Neural cell (in vitro differentiated cells): ENCODE measurements at regions not wholly inside any gene's neighbourhood (a gene's known extent, or its start where the extent isn't known, plus 50 kb on each side); places are given as distances from the start of the nearest gene placed in this dataset.

Experiments
- H2AFZ ChIP-seq: fragments of 200-600, 300-800 bp; sonication (generic), shearing (Covaris generic); 2 replicates; pipeline ENCODE4 v1.6.0; 2014; ENCODE audit warnings: low read depth, mild to moderate bottlenecking, antibody characterized with exemption, low read length, moderate library complexity
- H3F3A ChIP-seq: fragments of 200-600 bp; shearing (Covaris generic); 2 replicates; pipeline ENCODE4 v1.6.1; 2016; ENCODE audit warnings: mild to moderate bottlenecking, moderate library complexity, mixed read lengths, antibody characterized with exemption, low read length; ENCODE audit not compliant: insufficient read depth, poor library complexity, severe bottlenecking
- H3K27ac ChIP-seq: fragments of 200-600, 300-800 bp; sonication (generic), shearing (Covaris generic); 2 replicates; pipeline ENCODE4 v1.5.1; 2014; ENCODE audit warnings: mild to moderate bottlenecking, low read length, moderate library complexity
- H3K27me3 ChIP-seq: fragments of 300-800, 200-600 bp; sonication (generic), shearing (Covaris generic); 2 replicates; pipeline ENCODE4 v1.6.0; 2014; ENCODE audit warnings: mild to moderate bottlenecking, low read depth, low read length, moderate library complexity; ENCODE audit not compliant: insufficient read depth
- H3K36me3 ChIP-seq: fragments of 300-800, 200-600 bp; sonication (generic), shearing (Covaris generic); 2 replicates; pipeline ENCODE4 v1.5.1; 2014; ENCODE audit warnings: mild to moderate bottlenecking, antibody characterized with exemption, low read length, moderate library complexity; ENCODE audit not compliant: insufficient read depth
- H3K4me2 ChIP-seq: fragments of 300-800, 200-600 bp; sonication (generic), shearing (Covaris generic); 2 replicates; pipeline ENCODE4 v1.6.0; 2014; ENCODE audit warnings: mild to moderate bottlenecking, low read length
- H3K4me3 ChIP-seq: fragments of 300-800, 200-600 bp; sonication (generic), shearing (Covaris generic); 2 replicates; pipeline ENCODE4 v1.5.1; 2014; ENCODE audit warnings: mild to moderate bottlenecking, low read length, moderate library complexity
- H3K79me2 ChIP-seq: fragments of 200-600 bp; shearing (Covaris generic); replicated peaks from 2 replicates; pipeline ENCODE4 v1.6.0; 2014; ENCODE audit warnings: mild to moderate bottlenecking, low read length, moderate library complexity; ENCODE audit not compliant: insufficient read depth
- H3K9ac ChIP-seq: fragments of 300-800, 200-600 bp; sonication (generic), shearing (Covaris generic); 2 replicates; pipeline ENCODE4 v1.6.1; 2016; ENCODE audit warnings: mild to moderate bottlenecking, low read length, mixed read lengths
- H3K9me2 ChIP-seq: fragments of 200-600 bp; shearing (Covaris generic); 2 replicates; pipeline ENCODE4 v1.6.1; 2016; ENCODE audit warnings: mild to moderate bottlenecking, low read length, mixed read lengths; ENCODE audit not compliant: insufficient read depth
- H3K9me3 ChIP-seq: fragments of 200-600, 300-800 bp; sonication (generic), shearing (Covaris generic); 2 replicates; pipeline ENCODE4 v1.6.1; 2016; ENCODE audit warnings: mild to moderate bottlenecking, mixed run types, low read length, moderate library complexity, mixed read lengths
- H4K20me1 ChIP-seq: fragments of 200-600 bp; shearing (Covaris generic); 2 replicates; pipeline ENCODE4 v1.6.1; 2016; ENCODE audit warnings: mild to moderate bottlenecking, mixed run types; ENCODE audit not compliant: insufficient read depth
- EP300 ChIP-seq: fragments of 450-650 bp; conservative IDR thresholded peaks from 2 replicates; pipeline ENCODE4 v1.6.1; 2014; ENCODE audit warnings: antibody characterized with exemption, mild to moderate bottlenecking, moderate library complexity; ENCODE audit not compliant: poor library complexity, severe bottlenecking
- EZH2 ChIP-seq: fragments of 200-600, 300-800 bp; shearing (Covaris generic), sonication (generic); IDR thresholded peaks from 2 replicates; pipeline ENCODE4 v1.6.1; 2014; ENCODE audit warnings: antibody characterized with exemption, low read length, borderline replicate concordance, mild to moderate bottlenecking; ENCODE audit not compliant: insufficient read depth, poor library complexity, severe bottlenecking
- MXI1 ChIP-seq: fragments of 450-650 bp; conservative IDR thresholded peaks from 2 replicates; pipeline ENCODE4 v1.6.1; 2014; ENCODE audit warnings: antibody characterized with exemption, mild to moderate bottlenecking; ENCODE audit not compliant: poor library complexity, severe bottlenecking
- POLR2AphosphoS5 ChIP-seq: IDR thresholded peaks from 2 replicates; pipeline ENCODE4 v1.6.1; 2012
- RAD21 ChIP-seq: fragments of 450-650 bp; conservative IDR thresholded peaks from 2 replicates; pipeline ENCODE4 v1.6.1; 2014; ENCODE audit warnings: antibody characterized with exemption, mild to moderate bottlenecking, moderate library complexity
- SMC3 ChIP-seq: fragments of 450-650 bp; conservative IDR thresholded peaks from 2 replicates; pipeline ENCODE4 v1.6.1; 2014; ENCODE audit warnings: antibody characterized with exemption, mild to moderate bottlenecking, moderate library complexity; ENCODE audit not compliant: poor library complexity
- TAF1 ChIP-seq: IDR thresholded peaks from 2 replicates; pipeline ENCODE4 v1.6.1; 2012; ENCODE audit warnings: low read depth
- TF ChIP-seq, protein P1 (sequence below): IDR thresholded peaks from 2 replicates; pipeline ENCODE4 v1.6.1; 2012; ENCODE audit warnings: borderline replicate concordance
- TF ChIP-seq, protein P2 (sequence below): fragments of 450-650 bp; IDR thresholded peaks from 2 replicates; pipeline ENCODE4 v1.5.1; 2014; ENCODE audit warnings: antibody characterized with exemption, mild to moderate bottlenecking, moderate library complexity; ENCODE audit not compliant: poor library complexity, severe bottlenecking

GRCh38 chr18:61690418-61691138 lies 202.2 kb downstream of the RNF152 start:
- no peak overlapping the region for H2AFZ ChIP-seq
- H3K27ac ChIP-seq, result no peak overlapping the region
- no peaks in the 10 kb centered on the region for H4K20me1 ChIP-seq
- H3K4me3 ChIP-seq, result no peak overlapping the region
- H3K9me2 ChIP-seq, result no peaks in the 10 kb centered on the region
- H3K79me2 ChIP-seq, result no peaks in the 10 kb centered on the region
- H3K27me3 ChIP-seq, result no peaks in the 10 kb centered on the region
- no peaks in the 10 kb centered on the region for H3F3A ChIP-seq
- no peaks in the 10 kb centered on the region for H3K9me3 ChIP-seq
- H3K36me3 ChIP-seq, result no peaks in the 10 kb centered on the region
- H3K4me2 ChIP-seq, result no peak overlapping the region
- TF ChIP-seq, protein P1, sequence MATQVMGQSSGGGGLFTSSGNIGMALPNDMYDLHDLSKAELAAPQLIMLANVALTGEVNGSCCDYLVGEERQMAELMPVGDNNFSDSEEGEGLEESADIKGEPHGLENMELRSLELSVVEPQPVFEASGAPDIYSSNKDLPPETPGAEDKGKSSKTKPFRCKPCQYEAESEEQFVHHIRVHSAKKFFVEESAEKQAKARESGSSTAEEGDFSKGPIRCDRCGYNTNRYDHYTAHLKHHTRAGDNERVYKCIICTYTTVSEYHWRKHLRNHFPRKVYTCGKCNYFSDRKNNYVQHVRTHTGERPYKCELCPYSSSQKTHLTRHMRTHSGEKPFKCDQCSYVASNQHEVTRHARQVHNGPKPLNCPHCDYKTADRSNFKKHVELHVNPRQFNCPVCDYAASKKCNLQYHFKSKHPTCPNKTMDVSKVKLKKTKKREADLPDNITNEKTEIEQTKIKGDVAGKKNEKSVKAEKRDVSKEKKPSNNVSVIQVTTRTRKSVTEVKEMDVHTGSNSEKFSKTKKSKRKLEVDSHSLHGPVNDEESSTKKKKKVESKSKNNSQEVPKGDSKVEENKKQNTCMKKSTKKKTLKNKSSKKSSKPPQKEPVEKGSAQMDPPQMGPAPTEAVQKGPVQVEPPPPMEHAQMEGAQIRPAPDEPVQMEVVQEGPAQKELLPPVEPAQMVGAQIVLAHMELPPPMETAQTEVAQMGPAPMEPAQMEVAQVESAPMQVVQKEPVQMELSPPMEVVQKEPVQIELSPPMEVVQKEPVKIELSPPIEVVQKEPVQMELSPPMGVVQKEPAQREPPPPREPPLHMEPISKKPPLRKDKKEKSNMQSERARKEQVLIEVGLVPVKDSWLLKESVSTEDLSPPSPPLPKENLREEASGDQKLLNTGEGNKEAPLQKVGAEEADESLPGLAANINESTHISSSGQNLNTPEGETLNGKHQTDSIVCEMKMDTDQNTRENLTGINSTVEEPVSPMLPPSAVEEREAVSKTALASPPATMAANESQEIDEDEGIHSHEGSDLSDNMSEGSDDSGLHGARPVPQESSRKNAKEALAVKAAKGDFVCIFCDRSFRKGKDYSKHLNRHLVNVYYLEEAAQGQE, result no peak
- H3K9ac ChIP-seq, result no peak overlapping the region

DNA sequence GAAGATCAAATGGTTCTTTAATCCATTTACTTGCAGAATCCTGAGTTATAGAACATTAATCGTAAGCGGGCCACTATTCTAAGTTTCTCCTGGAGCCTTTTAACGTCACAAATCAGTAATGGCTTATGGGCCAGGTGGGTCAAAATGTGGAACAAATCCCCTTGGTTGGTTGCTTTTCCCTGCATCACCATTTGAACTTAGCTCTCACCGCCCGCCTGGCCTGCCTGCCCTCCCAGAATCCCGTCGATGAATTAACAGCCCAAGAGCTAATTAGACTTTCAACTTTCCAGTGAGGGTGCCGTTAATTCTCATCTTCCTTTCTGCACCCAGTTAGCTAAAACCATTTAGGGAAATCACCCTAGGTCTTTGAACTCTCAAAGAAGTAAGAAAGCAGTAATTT lies 205.5 kb downstream of the RNF152 start:
- TF ChIP-seq EZH2, result no peak
- TF ChIP-seq, protein P2, sequence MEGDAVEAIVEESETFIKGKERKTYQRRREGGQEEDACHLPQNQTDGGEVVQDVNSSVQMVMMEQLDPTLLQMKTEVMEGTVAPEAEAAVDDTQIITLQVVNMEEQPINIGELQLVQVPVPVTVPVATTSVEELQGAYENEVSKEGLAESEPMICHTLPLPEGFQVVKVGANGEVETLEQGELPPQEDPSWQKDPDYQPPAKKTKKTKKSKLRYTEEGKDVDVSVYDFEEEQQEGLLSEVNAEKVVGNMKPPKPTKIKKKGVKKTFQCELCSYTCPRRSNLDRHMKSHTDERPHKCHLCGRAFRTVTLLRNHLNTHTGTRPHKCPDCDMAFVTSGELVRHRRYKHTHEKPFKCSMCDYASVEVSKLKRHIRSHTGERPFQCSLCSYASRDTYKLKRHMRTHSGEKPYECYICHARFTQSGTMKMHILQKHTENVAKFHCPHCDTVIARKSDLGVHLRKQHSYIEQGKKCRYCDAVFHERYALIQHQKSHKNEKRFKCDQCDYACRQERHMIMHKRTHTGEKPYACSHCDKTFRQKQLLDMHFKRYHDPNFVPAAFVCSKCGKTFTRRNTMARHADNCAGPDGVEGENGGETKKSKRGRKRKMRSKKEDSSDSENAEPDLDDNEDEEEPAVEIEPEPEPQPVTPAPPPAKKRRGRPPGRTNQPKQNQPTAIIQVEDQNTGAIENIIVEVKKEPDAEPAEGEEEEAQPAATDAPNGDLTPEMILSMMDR, result no peak
- no peak for TF ChIP-seq RAD21
- TF ChIP-seq EP300, result no peak
- no peak for TF ChIP-seq MXI1
- TF ChIP-seq, protein P1, result no peak
- TF ChIP-seq TAF1, result no peak
- TF ChIP-seq SMC3, result no peak
- no peak for TF ChIP-seq POLR2AphosphoS5
- no peak overlapping the region for H2AFZ ChIP-seq
- H3K79me2 ChIP-seq, result no peaks in the 10 kb centered on the region
- no peaks in the 10 kb centered on the region for H4K20me1 ChIP-seq
- H3K9ac ChIP-seq, result no peak overlapping the region
- no peak overlapping the region for H3K27ac ChIP-seq
- H3K36me3 ChIP-seq, result no peaks in the 10 kb centered on the region
- no peaks in the 10 kb centered on the region for H3F3A ChIP-seq
- no peaks in the 10 kb centered on the region for H3K9me3 ChIP-seq
- H3K4me3 ChIP-seq, result no peak overlapping the region
- no peaks in the 10 kb centered on the region for H3K9me2 ChIP-seq
- no peaks in the 10 kb centered on the region for H3K27me3 ChIP-seq
- no peak overlapping the region for H3K4me2 ChIP-seq
